SU-DHL-6 (cell line): ENCODE measurements at regions not wholly inside any gene's neighbourhood (a gene's known extent, or its start where the extent isn't known, plus 50 kb on each side); places are given as distances from the start of the nearest gene placed in this dataset.

Source experiments
- H2AFZ ChIP-seq: fragments of 200-600 bp; sonication (generic); 2 replicates; pipeline ENCODE4 v1.6.1; 2014; ENCODE audit warnings: low read depth, mild to moderate bottlenecking, moderate library complexity, mixed read lengths, antibody characterized with exemption, low read length; ENCODE audit not compliant: severe bottlenecking
- H3F3A ChIP-seq: fragments of 200-600 bp; shearing (Covaris generic); 2 replicates; pipeline ENCODE4 v1.6.0; 2016; ENCODE audit warnings: antibody characterized with exemption, mild to moderate bottlenecking; ENCODE audit not compliant: insufficient read depth
- H3K27ac ChIP-seq: fragments of 200-600 bp; sonication (generic); 2 replicates; pipeline ENCODE4 v1.5.1; 2016; ENCODE audit warnings: low read depth, mild to moderate bottlenecking, low read length, moderate library complexity, mixed read lengths
- H3K27me3 ChIP-seq: fragments of 200-600 bp; sonication (generic), shearing (Covaris generic); 2 replicates; pipeline ENCODE4 v1.6.0; 2014; ENCODE audit warnings: mild to moderate bottlenecking, low read length
- H3K36me3 ChIP-seq: fragments of 200-600 bp; sonication (generic); 2 replicates; pipeline ENCODE4 v1.6.1; 2014; ENCODE audit warnings: mild to moderate bottlenecking, low read length, mixed read lengths
- H3K4me2 ChIP-seq: fragments of 300-600, 200-600 bp; shearing (Covaris generic), sonication (generic); 2 replicates; pipeline ENCODE4 v1.6.0; 2014; ENCODE audit warnings: low read length, low read depth, mild to moderate bottlenecking; ENCODE audit not compliant: poor library complexity, severe bottlenecking
- H3K4me3 ChIP-seq: fragments of 200-600 bp; sonication (generic); 2 replicates; pipeline ENCODE4 v1.5.1; 2014; ENCODE audit warnings: antibody characterized with exemption, low read length, mild to moderate bottlenecking, mixed read lengths; ENCODE audit not compliant: insufficient read depth, poor library complexity, severe bottlenecking
- H3K79me2 ChIP-seq: fragments of 200-600 bp; sonication (generic); 2 replicates; pipeline ENCODE4 v1.6.1; 2014; ENCODE audit warnings: mild to moderate bottlenecking, low read length, moderate library complexity; ENCODE audit not compliant: insufficient read depth
- H3K9ac ChIP-seq: fragments of 200-600 bp; sonication (generic); 2 replicates; pipeline ENCODE4 v1.7.0; 2014; ENCODE audit warnings: mild to moderate bottlenecking, low read length
- H3K9me2 ChIP-seq: fragments of 200-600 bp; sonication (generic); replicated peaks from 2 replicates; pipeline ENCODE4 v1.6.1; 2014; ENCODE audit warnings: low read length; ENCODE audit not compliant: insufficient read depth
- H3K9me3 ChIP-seq: fragments of 200-600 bp; sonication (generic); 2 replicates; pipeline ENCODE4 v1.6.1; 2014; ENCODE audit warnings: low read length, mixed read lengths; ENCODE audit not compliant: insufficient read depth
- H4K20me1 ChIP-seq: fragments of 200-600 bp; sonication (generic); 2 replicates; pipeline ENCODE4 v1.6.1; 2014; ENCODE audit warnings: low read depth, mild to moderate bottlenecking, antibody characterized with exemption, low read length, moderate library complexity, mixed read lengths
- CTCF ChIP-seq: fragments of 200-600 bp; sonication (generic); IDR thresholded peaks from one replicate; pipeline ENCODE4 v1.5.1; 2017; ENCODE audit warnings: antibody characterized with exemption, mild to moderate bottlenecking, low read length, moderate library complexity; ENCODE audit not compliant: insufficient read depth, poor library complexity, severe bottlenecking
- EZH2phosphoT487 ChIP-seq: fragments of 200-600 bp; sonication (generic), shearing (Covaris generic); conservative IDR thresholded peaks from 2 replicates; pipeline ENCODE4 v1.6.1; 2018; ENCODE audit warnings: mild to moderate bottlenecking, antibody characterized with exemption, low read length, moderate library complexity, mixed read lengths

GRCh38 chr1:229221106-229222019 is 49.5 kb upstream of the RAB4A start:
- no peak overlapping the region for H2AFZ ChIP-seq
- no peaks in the 10 kb centered on the region for H3K9me2 ChIP-seq
- H4K20me1 ChIP-seq, result no peaks in the 10 kb centered on the region
- no peaks in the 10 kb centered on the region for H3K36me3 ChIP-seq
- TF ChIP-seq CTCF (no peak), EZH2phosphoT487 (no peak)
- H3K79me2 ChIP-seq, result no peaks in the 10 kb centered on the region
- H3F3A ChIP-seq, result no peaks in the 10 kb centered on the region
- no peaks in the 10 kb centered on the region for H3K27me3 ChIP-seq
- H3K4me3 ChIP-seq, result no peak overlapping the region
- H3K27ac ChIP-seq, result no peak overlapping the region
- H3K4me2 ChIP-seq, result no peak overlapping the region
- no peak overlapping the region for H3K9ac ChIP-seq
- H3K9me3 ChIP-seq, result no peaks in the 10 kb centered on the region
